SK-N-SH (cell line): ENCODE measurements at regions not wholly inside any gene's neighbourhood (a gene's known extent, or its start where the extent isn't known, plus 50 kb on each side); places are given as distances from the start of the nearest gene placed in this dataset.

ENCODE experiments used
- CTCF ChIA-PET: fragments of 300-600, 350-600 bp; formaldehyde crosslinking; extraction: SDS; loops from one replicate; lab custom pipeline; 2021; lab: Yijun Ruan, JAX
- POLR2A ChIA-PET: fragments of 350-600 bp; sonication (Branson Sonifier 250); formaldehyde crosslinking; extraction: SDS; loops from one replicate; lab custom pipeline; 2020; ENCODE audit warnings: antibody characterized with exemption, inconsistent platforms; lab: Yijun Ruan, JAX
- DNase-seq: peaks from one replicate; pipeline ENCODE4 v3.0.0; 2012
- H2AFZ ChIP-seq: fragments of 200-600 bp; sonication (generic); 2 replicates; pipeline ENCODE4 v1.8.1; 2016; ENCODE audit warnings: antibody characterized with exemption, mild to moderate bottlenecking, low read depth
- H3F3A ChIP-seq: fragments of 200-600 bp; sonication (generic); replicated peaks from 2 replicates; pipeline ENCODE3; 2016; ENCODE audit warnings: antibody characterized with exemption, mild to moderate bottlenecking; ENCODE audit not compliant: insufficient read depth
- H3K27ac ChIP-seq, 2 experiments: fragments of 200-500 bp in 1 of 2; fragments of 200-600 bp in 1 of 2; sonication (Bioruptor generic) in 1 of 2; sonication (generic), shearing (Covaris generic) in 1 of 2; 2 replicates each; pipeline versions ENCODE4 v1.5.1 to v1.6.1; 2014 to 2016; ENCODE audit warnings: low read depth in 2 of 2, inconsistent platforms in 1 of 2, low read length in 1 of 2, mild to moderate bottlenecking in 1 of 2, mixed read lengths in 1 of 2
- H3K27me3 ChIP-seq: fragments of 200-600 bp; sonication (generic), shearing (Covaris generic); 2 replicates; pipeline ENCODE4 v1.6.1; 2016; ENCODE audit warnings: mixed run types; ENCODE audit not compliant: insufficient read depth
- H3K36me3 ChIP-seq, 2 experiments: fragments of 200-500 bp in 1 of 2; fragments of 200-600 bp in 1 of 2; sonication (Bioruptor generic) in 1 of 2; sonication (generic) in 1 of 2; replicated peaks in 1 of 2; 2 replicates each; pipeline versions ENCODE3 to v1.5.1; 2014 to 2016; ENCODE audit warnings: low read length in 1 of 2, mild to moderate bottlenecking in 1 of 2; ENCODE audit not compliant: insufficient read depth in 2 of 2, control insufficient read depth in 1 of 2
- H3K4me1 ChIP-seq, 2 experiments: fragments of 200-500 bp in 1 of 2; fragments of 200-600 bp in 1 of 2; sonication (Bioruptor generic) in 1 of 2; sonication (generic), shearing (Covaris generic) in 1 of 2; 2 replicates each; pipeline versions ENCODE4 v1.5.1 to v1.6.1; 2014 to 2016; ENCODE audit warnings: low read depth in 1 of 2, low read length in 1 of 2, mixed run types in 1 of 2; ENCODE audit not compliant: insufficient read depth in 2 of 2, control insufficient read depth in 1 of 2
- H3K4me2 ChIP-seq: fragments of 200-600 bp; sonication (generic), shearing (Covaris generic); 2 replicates; pipeline ENCODE4 v1.6.1; 2017; ENCODE audit warnings: mixed run types
- H3K4me3 ChIP-seq, 2 experiments: fragments of 200-500 bp in 1 of 2; fragments of 200-600 bp in 1 of 2; sonication (Bioruptor generic) in 1 of 2; sonication (generic), shearing (Covaris generic) in 1 of 2; 2 replicates each; pipeline versions ENCODE4 v1.5.1 to v1.8.1; 2014 to 2016; ENCODE audit warnings: low read depth in 2 of 2, inconsistent platforms in 1 of 2, low read length in 1 of 2, mild to moderate bottlenecking in 1 of 2, mixed read lengths in 1 of 2, moderate library complexity in 1 of 2
- H3K79me2 ChIP-seq: fragments of 200-600 bp; sonication (generic); 2 replicates; pipeline ENCODE4 v1.8.1; 2017; ENCODE audit warnings: mild to moderate bottlenecking; ENCODE audit not compliant: insufficient read depth
- H3K9ac ChIP-seq: fragments of 200-600 bp; sonication (generic); 2 replicates; pipeline ENCODE4 v1.6.1; 2017; ENCODE audit warnings: mixed run types
- H3K9me2 ChIP-seq: fragments of 200-600 bp; sonication (generic); 2 replicates; pipeline ENCODE4 v1.6.1; 2017; ENCODE audit warnings: mixed run types
- H3K9me3 ChIP-seq: fragments of 200-600 bp; sonication (generic); 2 replicates; pipeline ENCODE4 v1.6.1; 2017; ENCODE audit warnings: mixed run types, mild to moderate bottlenecking, moderate library complexity
- H4K20me1 ChIP-seq: fragments of 200-600 bp; sonication (generic); 2 replicates; pipeline ENCODE4 v1.6.1; 2017; ENCODE audit warnings: mild to moderate bottlenecking, mixed run types; ENCODE audit not compliant: insufficient read depth
- EP300 ChIP-seq, 2 experiments: IDR thresholded peaks; 2 replicates each; pipeline versions ENCODE4 v1.4.0 to v1.6.1; 2012; ENCODE audit warnings: borderline replicate concordance in 1 of 2, low read depth in 1 of 2, low read length in 1 of 2
- EZH2phosphoT487 ChIP-seq: fragments of 200-600 bp; sonication (generic); IDR thresholded peaks from 2 replicates; pipeline ENCODE4 v1.6.1; 2017; ENCODE audit warnings: low read depth, mixed run types, mild to moderate bottlenecking, antibody characterized with exemption, moderate library complexity, borderline replicate concordance
- FOSL2 ChIP-seq: IDR thresholded peaks from 2 replicates; pipeline ENCODE4 v1.4.0; 2012; ENCODE audit warnings: low read depth, mild to moderate bottlenecking, moderate library complexity, borderline replicate concordance
- FOXM1 ChIP-seq: IDR thresholded peaks from 2 replicates; pipeline ENCODE4 v1.4.0; 2012; ENCODE audit warnings: low read depth, mild to moderate bottlenecking
- GABPA ChIP-seq: IDR thresholded peaks from 2 replicates; pipeline ENCODE4 v1.4.0; 2012; ENCODE audit warnings: low read depth, mild to moderate bottlenecking
- IRF3 ChIP-seq: fragments of 150-350 bp; IDR thresholded peaks from 2 replicates; pipeline ENCODE4 v1.6.1; 2016; ENCODE audit warnings: mild to moderate bottlenecking, low read depth, low read length
- JUND ChIP-seq: IDR thresholded peaks from 2 replicates; pipeline ENCODE4 v1.4.0; 2012
- MAX ChIP-seq: IDR thresholded peaks from 2 replicates; pipeline ENCODE4 v1.4.0; 2012; ENCODE audit warnings: low read depth
- MEF2A ChIP-seq: IDR thresholded peaks from 2 replicates; pipeline ENCODE4 v1.4.0; 2012; ENCODE audit warnings: low read depth, borderline replicate concordance
- NFIC ChIP-seq: IDR thresholded peaks from 2 replicates; pipeline ENCODE4 v1.4.0; 2012; ENCODE audit warnings: borderline replicate concordance
- POLR2AphosphoS5 ChIP-seq: IDR thresholded peaks from 2 replicates; pipeline ENCODE4 v1.6.1; 2012; ENCODE audit warnings: low read depth, low read length
- RCOR1 ChIP-seq: fragments of 150-350 bp; IDR thresholded peaks from 2 replicates; pipeline ENCODE4 v1.6.1; 2017; ENCODE audit warnings: antibody characterized with exemption, low read length
- REST ChIP-seq: IDR thresholded peaks from 2 replicates; pipeline ENCODE4 v1.6.1; 2012; ENCODE audit warnings: mild to moderate bottlenecking, low read depth, low read length, moderate library complexity
- RFX5 ChIP-seq: IDR thresholded peaks from 2 replicates; pipeline ENCODE4 v1.6.1; 2012; ENCODE audit warnings: mild to moderate bottlenecking, improper control_type of control experiment, low read length
- SIN3A ChIP-seq: IDR thresholded peaks from 2 replicates; pipeline ENCODE4 v1.6.1; 2012; ENCODE audit warnings: low read depth, mild to moderate bottlenecking, low read length, moderate library complexity, borderline replicate concordance
- TCF12 ChIP-seq: IDR thresholded peaks from 2 replicates; pipeline ENCODE4 v1.4.0; 2012
- USF1 ChIP-seq: IDR thresholded peaks from 2 replicates; pipeline ENCODE4 v1.4.0; 2012; ENCODE audit warnings: low read depth, borderline replicate concordance
- ZBTB33 ChIP-seq: IDR thresholded peaks from 2 replicates; pipeline ENCODE4 v1.4.0; 2012; ENCODE audit warnings: low read depth, borderline replicate concordance
- whole genome bisulfite sequencing: methylation state at CpG from one replicate; pipeline ENCODE4 v1.1.6; 2017; ENCODE audit warnings: low lambda C conversion rate; 5-methylcytosine and 5-hydroxymethylcytosine counted together

GRCh38 chr2:108139521-108139920 lies 100.2 kb upstream of the SULT1C3 start:
- H3K9ac ChIP-seq, result no peak overlapping the region
- POLR2A ChIA-PET, result no interaction called here
- no peaks in the 10 kb centered on the region; a peak in 1 of 4 replicates for H3K4me1 ChIP-seq
- WGBS, result 53% methylated on average over 2 of the region's 2 CpGs
- H3K27me3 ChIP-seq, result no peaks in the 10 kb centered on the region
- no peaks in the 10 kb centered on the region for H3F3A ChIP-seq
- H3K9me2 ChIP-seq, result no peaks in the 10 kb centered on the region; the same call in 1 of the 2 replicates
- H3K9me3 ChIP-seq, result no peaks in the 10 kb centered on the region
- no peak overlapping the region for H2AFZ ChIP-seq
- TF ChIP-seq POLR2AphosphoS5 (no peak), REST (peak; percentile 92)
- TF ChIP-seq, all 33 proteins: peak for 1
- no peaks in the 10 kb centered on the region for H3K36me3 ChIP-seq
- H3K4me3 ChIP-seq, result no peak overlapping the region
- no peaks in the 10 kb centered on the region for H3K79me2 ChIP-seq
- H4K20me1 ChIP-seq, result no peaks in the 10 kb centered on the region
- no peak for DNase-seq
- no peak overlapping the region for H3K4me2 ChIP-seq
- CTCF ChIA-PET, result interaction anchor here (1.4 to 1.9 kb wide), 2 partner anchors 15 to 1501 kb away, joined by 3 to 5 read pairs; no protein-coding TSS in a partner anchor
- no peak overlapping the region for H3K27ac ChIP-seq

GRCh38 chr2:108145557-108146326 lies 94.0 kb upstream of the SULT1C3 start:
- no peak overlapping the region; a peak in 1 of 4 replicates for H3K4me3 ChIP-seq
- ChIA-PET CTCF (interaction anchor here (0.7 to 1.5 kb wide), 3 partner anchors 10 to 53 kb away, joined by 3 read pairs; no protein-coding TSS in a partner anchor), POLR2A (no interaction called here)
- H3F3A ChIP-seq, result peaks cover 14% of the 10 kb centered on the region
- no peaks in the 10 kb centered on the region for H3K36me3 ChIP-seq
- H3K9ac ChIP-seq, result no peak overlapping the region
- no peaks in the 10 kb centered on the region for H3K4me1 ChIP-seq
- H3K27me3 ChIP-seq, result no peaks in the 10 kb centered on the region
- no peaks in the 10 kb centered on the region for H3K79me2 ChIP-seq
- H3K27ac ChIP-seq, result peak overlapping the region; percentile 58 to 63; a peak in 3 of 4 replicates
- no peaks in the 10 kb centered on the region for H3K9me2 ChIP-seq
- WGBS, result 2% methylated on average over 2 of the region's 2 CpGs
- H3K9me3 ChIP-seq, result no peaks in the 10 kb centered on the region
- DNase-seq, result no peak
- no peaks in the 10 kb centered on the region for H4K20me1 ChIP-seq
- peak overlapping the region; percentile 48; the same call in 1 of the 2 replicates for H3K4me2 ChIP-seq
- H2AFZ ChIP-seq, result 0 out of 2 replicates have a peak overlapping the region, but pooled peaks have one; percentile 4
- TF ChIP-seq FOSL2 (peak; percentile 91), MEF2A (no peak), SIN3A (no peak), RCOR1 (no peak), TCF12 (peak; percentile 88), NFIC (peak; percentile 85), USF1 (no peak), POLR2AphosphoS5 (peak; percentile 52; the same call in 1 of the 2 replicates), IRF3 (no peak), ZBTB33 (0 out of 2 replicates have a peak, but pooled peaks have one; percentile 19), MAX (no peak), EP300 (IDR thresholded peaks at IDR 0.05; ENCODE audit: borderline replicate concordance in 1 of 2, low read depth in 1 of 2, low read length in 1 of 2) (peak in 1 of 2 experiments; percentile 80; a peak in 1 of 4 replicates), EZH2phosphoT487 (no peak), FOXM1 (peak; percentile 80), RFX5 (no peak), JUND (peak; percentile 87), GABPA (no peak)
